ENCODE measurements at regions not wholly inside any gene's neighbourhood (a gene's known extent, or its start where the extent isn't known, plus 50 kb on each side); places are given as distances from the start of the nearest gene placed in this dataset.

GRCh38 chrX:36753602-36754001 is 254.6 kb upstream of the FAM47C start:
- Histone ChIP-seq H3K9ac (ENCODE audit: insufficient read depth, low read length) (no peak overlapping the region), H3K27ac (ENCODE audit: insufficient read depth, low read length) (no peak overlapping the region), H3K4me2 (ENCODE audit: extremely low read depth, insufficient read depth, low read length) (no peak overlapping the region), H3K79me2 (ENCODE audit: control insufficient read depth, insufficient read depth, low read length) (no peaks in the 10 kb centered on the region), H2AFZ (ENCODE audit: low read length) (no peak overlapping the region), H3K9me3 (ENCODE audit: control insufficient read depth, insufficient read depth, low read depth, low read length) (no peaks in the 10 kb centered on the region), H4K20me1 (ENCODE audit: control insufficient read depth, extremely low read depth, insufficient read depth, low read length) (no peaks in the 10 kb centered on the region), H3K4me1 (ENCODE audit: control insufficient read depth, extremely low read depth, insufficient read depth, low read length) (no peaks in the 10 kb centered on the region), H3K36me3 (ENCODE audit: control insufficient read depth, insufficient read depth, low read length) (no peaks in the 10 kb centered on the region), H3K4me3 (replicated peaks in 1 of 4; ENCODE audit: control extremely low read depth in 1 of 4, insufficient read depth in 1 of 4, low read depth in 3 of 4, low read length in 4 of 4) (no peak overlapping the region), H3K27me3 (ENCODE audit: control insufficient read depth, insufficient read depth, low read length) (no peaks in the 10 kb centered on the region)
- TF ChIP-seq EZH2 (IDR thresholded peaks at IDR 0.05; ENCODE audit: low read length, missing control alignments) (no peak), CTCF (conservative IDR thresholded peaks at IDR 0.05 in 1 of 2, IDR thresholded peaks at IDR 0.05 in 1 of 2; ENCODE audit: low read depth in 1 of 2, low read length in 2 of 2) (no peak)
- no peak for DNase-seq (ENCODE audit: low read depth in 2 of 2)

- Histone ChIP-seq H3K27ac (ENCODE audit: insufficient read depth, low read length) (no peak overlapping the region), H3K9ac (ENCODE audit: insufficient read depth, low read length) (no peak overlapping the region), H3K4me3 (replicated peaks in 1 of 4; ENCODE audit: control extremely low read depth in 1 of 4, insufficient read depth in 1 of 4, low read depth in 3 of 4, low read length in 4 of 4) (no peak overlapping the region), H3K9me3 (ENCODE audit: control insufficient read depth, insufficient read depth, low read depth, low read length) (no peaks in the 10 kb centered on the region), H4K20me1 (ENCODE audit: control insufficient read depth, extremely low read depth, insufficient read depth, low read length) (no peaks in the 10 kb centered on the region), H3K4me2 (ENCODE audit: extremely low read depth, insufficient read depth, low read length) (no peak overlapping the region), H3K36me3 (ENCODE audit: control insufficient read depth, insufficient read depth, low read length) (no peaks in the 10 kb centered on the region), H3K4me1 (ENCODE audit: control insufficient read depth, extremely low read depth, insufficient read depth, low read length) (no peaks in the 10 kb centered on the region), H3K27me3 (ENCODE audit: control insufficient read depth, insufficient read depth, low read length) (no peaks in the 10 kb centered on the region), H2AFZ (ENCODE audit: low read length) (no peak overlapping the region), H3K79me2 (ENCODE audit: control insufficient read depth, insufficient read depth, low read length) (no peaks in the 10 kb centered on the region)
- DNase-seq (ENCODE audit: low read depth in 2 of 2): no peak
- no peak for TF ChIP-seq EZH2 (IDR thresholded peaks at IDR 0.05; ENCODE audit: low read length, missing control alignments)
- TF ChIP-seq CTCF (conservative IDR thresholded peaks at IDR 0.05 in 1 of 2, IDR thresholded peaks at IDR 0.05 in 1 of 2; ENCODE audit: low read depth in 1 of 2, low read length in 2 of 2): no peak
Measured at GRCh38 chrX:36787752-36788151, 220.4 kb upstream of the FAM47C start.

GRCh38 chrX:36803151-36803550 is 205.0 kb upstream of the FAM47C start:
- TF ChIP-seq CTCF (conservative IDR thresholded peaks at IDR 0.05 in 1 of 2, IDR thresholded peaks at IDR 0.05 in 1 of 2; ENCODE audit: low read depth in 1 of 2, low read length in 2 of 2) (no peak), EZH2 (IDR thresholded peaks at IDR 0.05; ENCODE audit: low read length, missing control alignments) (no peak)
- H3K36me3 ChIP-seq (ENCODE audit: control insufficient read depth, insufficient read depth, low read length): no peaks in the 10 kb centered on the region
- H2AFZ ChIP-seq (ENCODE audit: low read length): no peak overlapping the region
- H3K27ac ChIP-seq (ENCODE audit: insufficient read depth, low read length): no peak overlapping the region
- H3K27me3 ChIP-seq (ENCODE audit: control insufficient read depth, insufficient read depth, low read length): no peaks in the 10 kb centered on the region
- DNase-seq (ENCODE audit: low read depth in 2 of 2): no peak
- H3K4me2 ChIP-seq (ENCODE audit: extremely low read depth, insufficient read depth, low read length): no peak overlapping the region
- no peaks in the 10 kb centered on the region for H3K4me1 ChIP-seq (ENCODE audit: control insufficient read depth, extremely low read depth, insufficient read depth, low read length)
- no peaks in the 10 kb centered on the region for H3K79me2 ChIP-seq (ENCODE audit: control insufficient read depth, insufficient read depth, low read length)
- no peaks in the 10 kb centered on the region for H3K9me3 ChIP-seq (ENCODE audit: control insufficient read depth, insufficient read depth, low read depth, low read length)
- no peak overlapping the region for H3K4me3 ChIP-seq (replicated peaks in 1 of 4; ENCODE audit: control extremely low read depth in 1 of 4, insufficient read depth in 1 of 4, low read depth in 3 of 4, low read length in 4 of 4)
- H4K20me1 ChIP-seq (ENCODE audit: control insufficient read depth, extremely low read depth, insufficient read depth, low read length): no peaks in the 10 kb centered on the region
- no peak overlapping the region for H3K9ac ChIP-seq (ENCODE audit: insufficient read depth, low read length)

All from fibroblast of lung (primary cell).